IPS DF 4.7 (cell line): ENCODE measurements at regions not wholly inside any gene's neighbourhood (a gene's known extent, or its start where the extent isn't known, plus 50 kb on each side); places are given as distances from the start of the nearest gene placed in this dataset.
"Not testable (repeated sequence)": the region's sequence is repeated elsewhere in the genome, so short reads cannot be mapped to it uniquely, and the experiment has no call there.

ENCODE experiments used
- DNase-seq: peaks from one replicate; pipeline ENCODE4 v3.0.0-alpha.2; 2013; ENCODE audit warnings: low spot score; ENCODE audit errors: extremely low read depth

DNA sequence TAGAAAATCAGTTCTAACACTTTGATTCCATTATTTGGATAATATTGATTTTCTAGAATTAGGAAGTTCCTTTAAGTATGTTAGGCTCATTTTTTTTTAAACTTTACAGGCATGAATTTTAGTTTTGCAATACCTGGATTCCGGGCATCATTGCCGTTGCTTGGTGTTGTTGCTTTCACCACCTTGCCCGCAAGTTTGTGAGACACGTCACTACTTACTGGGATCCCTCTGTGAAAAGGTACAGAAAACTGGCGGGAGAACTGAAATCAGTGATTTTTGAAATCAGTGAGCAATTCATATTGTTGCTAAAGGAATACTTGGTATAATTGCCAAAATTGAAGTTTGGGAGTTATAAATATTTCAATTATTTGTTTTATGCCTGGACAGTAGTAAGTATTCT, 232.3 kb upstream of the NPY start:
- no peak for DNase-seq

DNA sequence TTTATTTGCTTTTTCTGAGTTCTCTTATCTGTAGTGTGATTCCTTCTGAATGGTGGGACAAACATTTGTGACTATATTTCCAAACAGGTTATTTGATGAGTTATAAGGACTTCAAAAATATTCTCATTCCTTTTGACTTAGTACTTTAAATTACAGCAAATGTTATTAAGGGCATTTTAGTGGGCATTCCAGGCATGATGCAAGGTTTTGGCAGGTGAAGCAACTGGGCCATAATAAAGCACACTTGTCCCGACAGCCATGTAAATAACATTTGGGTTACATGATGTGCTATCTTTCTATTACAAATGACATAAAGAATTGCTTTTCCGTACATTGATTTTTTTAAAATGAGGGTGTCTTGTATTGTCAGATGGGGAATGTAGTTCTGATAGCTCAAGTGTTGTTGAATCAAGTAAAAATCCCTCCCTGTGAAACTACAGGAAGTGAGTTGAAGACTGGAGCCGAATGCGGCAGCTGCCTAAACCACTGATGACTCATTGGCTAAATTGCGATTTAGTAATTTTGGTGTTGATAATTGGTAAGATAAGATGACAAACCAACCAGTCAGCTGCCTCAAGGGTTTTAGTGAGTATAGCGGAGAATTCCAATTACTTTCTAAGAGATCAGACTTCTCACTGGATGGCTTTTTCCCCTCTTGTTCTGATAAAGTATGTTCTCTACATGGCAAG, 231.3 kb upstream of the NPY start:
- DNase-seq = no peak

- no peak for DNase-seq
Measured at GRCh38 chr7:24054236-24054635, 229.8 kb upstream of the NPY start.

- DNase-seq = no peak
Measured at GRCh38 chr7:24057243-24057642, 226.7 kb upstream of the NPY start.

DNA sequence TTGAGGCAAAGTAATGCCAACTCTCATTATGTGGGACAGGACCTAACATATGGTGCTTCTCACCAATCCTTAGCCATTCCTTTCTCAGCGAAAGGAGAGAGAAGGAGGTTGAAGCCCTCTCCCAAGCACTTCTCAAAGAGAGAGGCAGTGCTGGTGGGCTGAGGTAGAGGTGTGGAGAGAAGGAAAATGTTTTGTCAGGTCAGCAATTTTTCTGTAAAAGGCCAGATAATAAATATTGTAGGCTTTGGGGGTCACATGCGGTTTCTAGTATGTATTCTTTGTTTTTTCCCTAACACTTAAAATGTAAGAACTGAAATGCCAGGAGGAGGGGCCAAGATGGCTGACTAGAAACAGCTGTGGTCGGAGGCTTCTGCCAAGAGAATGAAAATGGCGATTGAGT, 225.0 kb upstream of the NPY start:
- DNase-seq = no peak

DNA sequence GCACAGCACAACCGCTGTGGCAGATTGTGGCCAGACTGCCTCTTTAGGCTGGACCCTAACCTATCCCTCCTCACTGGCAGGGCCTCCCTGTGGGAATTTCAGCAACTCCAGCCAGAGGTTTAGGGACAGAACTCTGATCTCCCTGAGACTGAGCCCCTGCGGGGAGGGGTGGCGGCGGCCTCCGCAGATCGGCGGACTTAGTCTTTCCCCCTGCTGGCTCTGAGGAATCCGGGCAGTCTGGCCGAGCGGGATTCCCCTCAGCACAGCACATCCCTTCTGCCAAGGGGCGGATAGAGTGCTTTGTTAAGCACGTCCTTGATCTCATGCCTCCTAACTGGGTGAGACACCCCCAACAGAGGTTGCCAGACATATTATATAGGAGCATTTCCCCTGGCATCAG, 224.2 kb upstream of the NPY start:
- no peak for DNase-seq

GRCh38 chr7:24063721-24064120, 220.3 kb upstream of the NPY start:
- DNase-seq = no peak

DNA sequence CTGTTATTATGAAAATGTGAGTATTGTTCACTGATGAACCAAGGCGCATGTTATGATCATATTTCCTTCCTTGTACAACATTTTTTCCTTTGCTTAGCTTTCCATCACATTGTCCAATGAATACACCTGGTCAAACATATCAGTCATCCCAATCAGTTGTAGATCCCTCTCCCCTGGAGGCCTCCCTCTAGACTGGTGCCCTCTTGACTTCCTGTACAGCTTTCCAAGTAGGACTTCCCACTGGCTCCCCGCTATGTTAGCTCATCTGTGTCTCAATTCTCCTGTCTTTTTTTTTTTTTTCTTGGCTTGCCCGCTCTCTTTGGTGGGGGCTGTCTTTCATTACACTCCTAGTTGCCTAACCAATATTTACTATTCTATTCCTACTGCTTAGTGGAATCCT, 214.2 kb upstream of the NPY start:
- no peak for DNase-seq

DNA sequence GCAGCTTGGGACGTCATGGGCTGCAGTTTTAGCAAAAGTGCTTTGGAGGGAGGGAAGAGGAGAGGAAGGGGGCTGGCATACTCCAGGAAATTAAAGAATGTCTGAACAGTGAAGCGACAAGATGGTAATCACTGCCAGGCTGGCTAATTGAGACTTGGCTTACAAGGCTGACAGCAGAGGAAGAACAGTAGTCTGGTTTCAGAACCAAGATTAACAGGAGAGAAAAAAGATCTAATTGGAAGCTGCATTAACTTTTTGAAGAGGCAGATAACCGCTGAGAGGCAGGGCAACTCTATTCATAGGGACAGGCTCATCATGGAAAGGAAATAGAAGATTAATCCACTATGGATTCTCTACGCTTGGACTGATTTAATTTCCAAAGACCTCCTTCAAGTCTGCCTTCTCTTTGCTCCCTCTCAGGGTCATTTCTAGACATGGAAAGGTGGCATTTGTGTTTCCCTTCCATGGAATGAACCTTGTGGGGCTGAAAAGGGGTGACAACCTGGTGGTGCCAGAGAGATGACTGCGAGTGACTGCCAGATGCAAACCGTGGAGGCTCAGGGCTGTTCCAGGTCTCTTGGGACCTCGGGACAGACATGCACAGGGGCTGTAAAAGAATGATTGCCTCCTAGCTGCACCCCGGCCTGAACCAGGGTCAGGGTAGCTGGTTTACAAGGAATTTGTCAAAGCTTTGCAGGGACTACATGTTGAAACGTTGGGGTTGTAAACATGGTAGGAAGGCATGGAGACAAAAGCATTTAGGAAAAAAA, 210.2 kb upstream of the NPY start:
- DNase-seq = no peak

- no peak for DNase-seq
Measured at GRCh38 chr7:24075426-24075810, 208.6 kb upstream of the NPY start.

GRCh38 chr7:24082826-24083225, 201.2 kb upstream of the NPY start:
- no peak for DNase-seq

GRCh38 chr7:24102988-24103387, 181.0 kb upstream of the NPY start:
- no peak for DNase-seq

DNA sequence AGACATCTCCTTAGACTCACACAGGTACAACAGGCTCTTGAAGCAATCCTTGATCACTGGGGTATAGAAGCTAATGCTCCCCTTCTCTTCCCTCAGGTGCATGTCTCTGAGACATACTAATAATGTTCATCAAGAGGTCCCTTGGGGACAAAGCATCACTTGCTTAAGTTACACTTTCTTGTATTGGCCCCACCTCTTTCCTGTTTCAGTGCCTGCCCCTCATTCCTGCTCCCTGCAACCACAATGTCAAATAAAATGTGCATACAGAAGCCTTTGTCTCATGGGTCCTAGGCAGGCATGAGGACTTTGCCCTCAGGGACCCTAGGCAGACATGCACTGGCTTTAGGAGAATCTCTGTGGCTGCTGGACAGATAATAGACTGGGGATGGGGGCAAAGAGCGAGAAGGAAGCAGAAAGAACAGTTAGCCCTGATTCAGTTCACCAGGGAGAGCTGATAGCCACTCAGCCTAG, 175.0 kb upstream of the NPY start:
- no peak for DNase-seq

DNA sequence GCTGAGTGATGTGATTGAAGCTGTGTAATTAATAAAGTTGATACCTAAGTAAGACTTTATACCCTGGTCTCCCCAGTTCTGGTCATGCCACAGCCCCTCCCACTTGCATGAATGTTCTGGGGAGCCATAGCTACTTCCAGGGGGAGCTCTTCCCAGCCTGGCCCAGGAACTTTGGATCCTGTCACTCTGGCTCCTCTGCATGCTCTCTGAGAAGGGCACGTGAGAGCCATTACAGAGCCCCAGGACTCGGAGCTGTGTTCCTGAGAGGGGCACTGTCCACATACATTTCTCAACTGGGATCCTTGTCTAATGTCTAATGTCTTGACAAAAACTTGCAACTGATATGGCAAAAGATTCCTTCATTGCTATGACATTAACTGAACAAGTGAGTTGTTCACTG, 173.9 kb upstream of the NPY start:
- no peak for DNase-seq

GRCh38 chr7:24113506-24113905, 170.5 kb upstream of the NPY start:
- DNase-seq = no peak

DNA sequence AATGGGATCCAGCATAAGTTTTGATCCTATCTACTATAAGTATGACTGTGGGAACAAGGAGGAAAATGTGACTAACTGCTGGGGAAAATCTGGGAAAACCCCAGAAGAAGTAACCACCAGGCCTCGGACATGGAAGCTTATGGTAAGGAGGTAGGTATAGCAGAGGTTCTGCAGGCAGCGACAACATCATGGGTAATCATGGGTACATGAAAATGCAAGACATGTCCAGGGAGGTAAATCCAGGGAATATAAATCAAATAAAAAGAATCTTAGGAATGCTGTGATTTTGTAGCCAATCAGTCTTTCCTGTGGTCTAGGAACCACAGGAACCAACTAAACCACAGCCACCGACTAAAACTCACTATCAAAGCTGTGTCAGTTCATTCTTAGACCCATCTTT, 168.3 kb upstream of the NPY start:
- no peak for DNase-seq

GRCh38 chr7:24117903-24118499, 166.0 kb upstream of the NPY start:
- DNase-seq = not testable (repeated sequence)

DNA sequence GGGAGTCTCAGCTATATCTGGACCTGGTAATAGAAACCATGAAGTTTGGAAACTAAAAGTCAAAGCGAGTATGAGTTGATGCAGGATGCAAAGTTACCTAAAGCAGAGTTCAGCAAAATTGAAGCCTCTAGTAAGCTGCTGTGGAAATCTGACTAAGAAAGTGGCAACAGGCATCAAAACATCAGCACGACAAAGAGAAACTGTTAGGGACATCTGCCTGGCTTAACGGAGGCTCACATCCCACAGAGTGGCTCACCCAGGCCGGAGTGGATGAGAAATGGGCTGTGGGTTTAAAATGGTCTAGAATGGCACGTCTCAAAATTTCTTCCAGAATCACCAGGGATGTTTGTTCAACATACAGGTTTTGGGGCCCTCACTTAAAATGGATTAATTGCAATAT, 164.1 kb upstream of the NPY start:
- DNase-seq = no peak

DNA sequence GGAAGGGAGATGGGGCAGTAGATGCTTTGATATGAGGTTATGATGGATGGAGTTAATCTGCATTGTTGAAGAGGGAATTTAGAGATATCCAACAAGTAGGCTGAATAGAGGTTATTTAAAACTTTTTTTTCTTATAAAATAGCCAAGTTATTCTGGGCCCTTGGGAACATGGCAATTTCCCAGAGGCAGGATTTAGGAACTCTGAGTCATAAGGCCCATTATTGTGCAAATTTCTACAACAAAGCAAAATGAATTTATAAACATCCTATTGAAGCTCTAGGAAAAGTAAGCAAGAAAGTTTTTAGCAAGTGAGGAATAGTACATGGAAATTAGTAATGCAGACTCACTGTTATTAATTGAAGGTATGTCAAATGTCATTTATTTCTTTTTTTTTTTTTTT, 160.9 kb upstream of the NPY start:
- no peak for DNase-seq

DNA sequence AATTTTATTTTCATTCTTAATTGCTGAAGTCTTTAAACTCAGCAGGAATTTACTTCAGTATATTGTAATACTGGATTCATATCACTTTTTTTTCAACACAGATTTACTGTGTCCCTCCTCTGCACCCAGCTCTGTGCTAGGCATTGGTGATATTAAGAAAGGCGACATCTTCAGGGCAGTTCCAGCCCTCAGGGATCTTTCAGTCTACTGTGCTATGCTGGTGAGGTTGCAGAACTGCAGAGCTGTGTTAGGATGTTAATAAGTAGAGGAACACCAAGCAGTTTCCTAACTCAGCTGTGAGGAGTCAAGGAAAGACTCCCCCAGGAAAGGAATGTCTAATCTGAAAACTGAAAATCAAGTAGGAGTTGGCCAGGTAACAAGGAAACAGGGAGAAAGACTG, 158.2 kb upstream of the NPY start:
- DNase-seq = no peak

- no peak for DNase-seq
Measured at GRCh38 chr7:24127930-24128329, 156.1 kb upstream of the NPY start.

GRCh38 chr7:24129597-24129996, 154.4 kb upstream of the NPY start:
- no peak for DNase-seq

GRCh38 chr7:24130631-24131030, 153.4 kb upstream of the NPY start:
- no peak for DNase-seq
